HepG2 (cell line): ENCODE measurements at regions not wholly inside any gene's neighbourhood (a gene's known extent, or its start where the extent isn't known, plus 50 kb on each side); places are given as distances from the start of the nearest gene placed in this dataset.

Experiments
- ARID2 ChIP-seq: sonication (generic); formaldehyde crosslinking; IDR thresholded peaks from 2 replicates; pipeline ENCODE4 v1.8.1; 2022; ENCODE audit warnings: mild to moderate bottlenecking, missing genetic modification reagents, borderline replicate concordance
- ATAD3A ChIP-seq: sonication (generic); formaldehyde crosslinking; IDR thresholded peaks from 2 replicates; pipeline ENCODE4 v1.4.0; 2020; ENCODE audit warnings: missing genetic modification reagents
- CBX5 ChIP-seq: sonication (generic); formaldehyde crosslinking; IDR thresholded peaks from 2 replicates; pipeline ENCODE4 v1.4.0; 2020; ENCODE audit warnings: missing genetic modification reagents, borderline replicate concordance
- EHMT2 ChIP-seq: fragments of 200-600 bp; sonication (generic); IDR thresholded peaks from 2 replicates; pipeline ENCODE4 v1.7.0; 2017; ENCODE audit warnings: antibody characterized with exemption, low read depth, low read length, borderline replicate concordance
- FOXJ3 ChIP-seq: sonication (generic); formaldehyde crosslinking; IDR thresholded peaks from 2 replicates; pipeline ENCODE4 v1.4.0; 2020; ENCODE audit warnings: missing genetic modification reagents, mild to moderate bottlenecking, borderline replicate concordance
- KDM5B ChIP-seq: sonication (generic); formaldehyde crosslinking; IDR thresholded peaks from 2 replicates; pipeline ENCODE4 v1.4.0; 2020; ENCODE audit warnings: missing genetic modification reagents, mild to moderate bottlenecking, borderline replicate concordance
- MAF1 ChIP-seq: sonication (generic); formaldehyde crosslinking; IDR thresholded peaks from 2 replicates; pipeline ENCODE4 v1.5.0; 2020; ENCODE audit warnings: missing genetic modification reagents, borderline replicate concordance
- PRMT3 ChIP-seq: sonication (generic); formaldehyde crosslinking; IDR thresholded peaks from 2 replicates; pipeline ENCODE4 v1.8.1; 2022; ENCODE audit warnings: low read depth, mild to moderate bottlenecking, moderate library complexity, missing genetic modification reagents, borderline replicate concordance
- RAD21 ChIP-seq: fragments of 450-650 bp; formaldehyde crosslinking; IDR thresholded peaks from 2 replicates; pipeline ENCODE4 v1.5.0; 2020; ENCODE audit warnings: mild to moderate bottlenecking
- RCOR2 ChIP-seq: IDR thresholded peaks from 2 replicates; pipeline ENCODE4 v1.6.1; 2016; ENCODE audit warnings: missing biosample characterization, missing genetic modification reagents
- ZNF12 ChIP-seq: sonication (generic); formaldehyde crosslinking; IDR thresholded peaks from 2 replicates; pipeline ENCODE4 v1.5.0; 2020; ENCODE audit warnings: missing genetic modification reagents
- ZNF264 ChIP-seq: sonication (generic); formaldehyde crosslinking; IDR thresholded peaks from 2 replicates; pipeline ENCODE4 v1.4.0; 2020; ENCODE audit warnings: missing genetic modification reagents
- ZNF605 ChIP-seq: sonication (generic); formaldehyde crosslinking; IDR thresholded peaks from 2 replicates; pipeline ENCODE4 v1.8.0; 2022; ENCODE audit warnings: mild to moderate bottlenecking, missing genetic modification reagents
- ZSCAN30 ChIP-seq: sonication (generic); formaldehyde crosslinking; IDR thresholded peaks from 2 replicates; pipeline ENCODE4 v1.5.0; 2020; ENCODE audit warnings: mild to moderate bottlenecking, missing genetic modification reagents
- TF ChIP-seq, protein P1 (sequence below): sonication (generic); formaldehyde crosslinking; IDR thresholded peaks from 2 replicates; pipeline ENCODE4 v1.4.0; 2020; ENCODE audit warnings: missing genetic modification reagents
- TF ChIP-seq, protein P2 (sequence below): sonication (generic); formaldehyde crosslinking; IDR thresholded peaks from 2 replicates; pipeline ENCODE4 v1.4.0; 2020; ENCODE audit warnings: missing genetic modification reagents
- TF ChIP-seq, protein P3 (sequence below): sonication (generic); formaldehyde crosslinking; IDR thresholded peaks from 2 replicates; pipeline ENCODE4 v1.5.0; 2020; ENCODE audit warnings: mild to moderate bottlenecking, missing genetic modification reagents, borderline replicate concordance

- TF ChIP-seq, protein P1, sequence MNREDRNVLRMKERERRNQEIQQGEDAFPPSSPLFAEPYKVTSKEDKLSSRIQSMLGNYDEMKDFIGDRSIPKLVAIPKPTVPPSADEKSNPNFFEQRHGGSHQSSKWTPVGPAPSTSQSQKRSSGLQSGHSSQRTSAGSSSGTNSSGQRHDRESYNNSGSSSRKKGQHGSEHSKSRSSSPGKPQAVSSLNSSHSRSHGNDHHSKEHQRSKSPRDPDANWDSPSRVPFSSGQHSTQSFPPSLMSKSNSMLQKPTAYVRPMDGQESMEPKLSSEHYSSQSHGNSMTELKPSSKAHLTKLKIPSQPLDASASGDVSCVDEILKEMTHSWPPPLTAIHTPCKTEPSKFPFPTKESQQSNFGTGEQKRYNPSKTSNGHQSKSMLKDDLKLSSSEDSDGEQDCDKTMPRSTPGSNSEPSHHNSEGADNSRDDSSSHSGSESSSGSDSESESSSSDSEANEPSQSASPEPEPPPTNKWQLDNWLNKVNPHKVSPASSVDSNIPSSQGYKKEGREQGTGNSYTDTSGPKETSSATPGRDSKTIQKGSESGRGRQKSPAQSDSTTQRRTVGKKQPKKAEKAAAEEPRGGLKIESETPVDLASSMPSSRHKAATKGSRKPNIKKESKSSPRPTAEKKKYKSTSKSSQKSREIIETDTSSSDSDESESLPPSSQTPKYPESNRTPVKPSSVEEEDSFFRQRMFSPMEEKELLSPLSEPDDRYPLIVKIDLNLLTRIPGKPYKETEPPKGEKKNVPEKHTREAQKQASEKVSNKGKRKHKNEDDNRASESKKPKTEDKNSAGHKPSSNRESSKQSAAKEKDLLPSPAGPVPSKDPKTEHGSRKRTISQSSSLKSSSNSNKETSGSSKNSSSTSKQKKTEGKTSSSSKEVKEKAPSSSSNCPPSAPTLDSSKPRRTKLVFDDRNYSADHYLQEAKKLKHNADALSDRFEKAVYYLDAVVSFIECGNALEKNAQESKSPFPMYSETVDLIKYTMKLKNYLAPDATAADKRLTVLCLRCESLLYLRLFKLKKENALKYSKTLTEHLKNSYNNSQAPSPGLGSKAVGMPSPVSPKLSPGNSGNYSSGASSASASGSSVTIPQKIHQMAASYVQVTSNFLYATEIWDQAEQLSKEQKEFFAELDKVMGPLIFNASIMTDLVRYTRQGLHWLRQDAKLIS (CRISPR knock-in tag): no peak
- TF ChIP-seq ATAD3A (CRISPR knock-in tag): no peak
- TF ChIP-seq EHMT2: no peak
- TF ChIP-seq, protein P2, sequence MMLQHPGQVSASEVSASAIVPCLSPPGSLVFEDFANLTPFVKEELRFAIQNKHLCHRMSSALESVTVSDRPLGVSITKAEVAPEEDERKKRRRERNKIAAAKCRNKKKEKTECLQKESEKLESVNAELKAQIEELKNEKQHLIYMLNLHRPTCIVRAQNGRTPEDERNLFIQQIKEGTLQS (CRISPR knock-in tag): peak; percentile 94
- no peak for TF ChIP-seq ARID2
- TF ChIP-seq ZNF605: no peak
- no peak for TF ChIP-seq KDM5B
- no peak for TF ChIP-seq RAD21 (CRISPR knock-in tag)
- TF ChIP-seq MAF1: no peak
- TF ChIP-seq, protein P3, sequence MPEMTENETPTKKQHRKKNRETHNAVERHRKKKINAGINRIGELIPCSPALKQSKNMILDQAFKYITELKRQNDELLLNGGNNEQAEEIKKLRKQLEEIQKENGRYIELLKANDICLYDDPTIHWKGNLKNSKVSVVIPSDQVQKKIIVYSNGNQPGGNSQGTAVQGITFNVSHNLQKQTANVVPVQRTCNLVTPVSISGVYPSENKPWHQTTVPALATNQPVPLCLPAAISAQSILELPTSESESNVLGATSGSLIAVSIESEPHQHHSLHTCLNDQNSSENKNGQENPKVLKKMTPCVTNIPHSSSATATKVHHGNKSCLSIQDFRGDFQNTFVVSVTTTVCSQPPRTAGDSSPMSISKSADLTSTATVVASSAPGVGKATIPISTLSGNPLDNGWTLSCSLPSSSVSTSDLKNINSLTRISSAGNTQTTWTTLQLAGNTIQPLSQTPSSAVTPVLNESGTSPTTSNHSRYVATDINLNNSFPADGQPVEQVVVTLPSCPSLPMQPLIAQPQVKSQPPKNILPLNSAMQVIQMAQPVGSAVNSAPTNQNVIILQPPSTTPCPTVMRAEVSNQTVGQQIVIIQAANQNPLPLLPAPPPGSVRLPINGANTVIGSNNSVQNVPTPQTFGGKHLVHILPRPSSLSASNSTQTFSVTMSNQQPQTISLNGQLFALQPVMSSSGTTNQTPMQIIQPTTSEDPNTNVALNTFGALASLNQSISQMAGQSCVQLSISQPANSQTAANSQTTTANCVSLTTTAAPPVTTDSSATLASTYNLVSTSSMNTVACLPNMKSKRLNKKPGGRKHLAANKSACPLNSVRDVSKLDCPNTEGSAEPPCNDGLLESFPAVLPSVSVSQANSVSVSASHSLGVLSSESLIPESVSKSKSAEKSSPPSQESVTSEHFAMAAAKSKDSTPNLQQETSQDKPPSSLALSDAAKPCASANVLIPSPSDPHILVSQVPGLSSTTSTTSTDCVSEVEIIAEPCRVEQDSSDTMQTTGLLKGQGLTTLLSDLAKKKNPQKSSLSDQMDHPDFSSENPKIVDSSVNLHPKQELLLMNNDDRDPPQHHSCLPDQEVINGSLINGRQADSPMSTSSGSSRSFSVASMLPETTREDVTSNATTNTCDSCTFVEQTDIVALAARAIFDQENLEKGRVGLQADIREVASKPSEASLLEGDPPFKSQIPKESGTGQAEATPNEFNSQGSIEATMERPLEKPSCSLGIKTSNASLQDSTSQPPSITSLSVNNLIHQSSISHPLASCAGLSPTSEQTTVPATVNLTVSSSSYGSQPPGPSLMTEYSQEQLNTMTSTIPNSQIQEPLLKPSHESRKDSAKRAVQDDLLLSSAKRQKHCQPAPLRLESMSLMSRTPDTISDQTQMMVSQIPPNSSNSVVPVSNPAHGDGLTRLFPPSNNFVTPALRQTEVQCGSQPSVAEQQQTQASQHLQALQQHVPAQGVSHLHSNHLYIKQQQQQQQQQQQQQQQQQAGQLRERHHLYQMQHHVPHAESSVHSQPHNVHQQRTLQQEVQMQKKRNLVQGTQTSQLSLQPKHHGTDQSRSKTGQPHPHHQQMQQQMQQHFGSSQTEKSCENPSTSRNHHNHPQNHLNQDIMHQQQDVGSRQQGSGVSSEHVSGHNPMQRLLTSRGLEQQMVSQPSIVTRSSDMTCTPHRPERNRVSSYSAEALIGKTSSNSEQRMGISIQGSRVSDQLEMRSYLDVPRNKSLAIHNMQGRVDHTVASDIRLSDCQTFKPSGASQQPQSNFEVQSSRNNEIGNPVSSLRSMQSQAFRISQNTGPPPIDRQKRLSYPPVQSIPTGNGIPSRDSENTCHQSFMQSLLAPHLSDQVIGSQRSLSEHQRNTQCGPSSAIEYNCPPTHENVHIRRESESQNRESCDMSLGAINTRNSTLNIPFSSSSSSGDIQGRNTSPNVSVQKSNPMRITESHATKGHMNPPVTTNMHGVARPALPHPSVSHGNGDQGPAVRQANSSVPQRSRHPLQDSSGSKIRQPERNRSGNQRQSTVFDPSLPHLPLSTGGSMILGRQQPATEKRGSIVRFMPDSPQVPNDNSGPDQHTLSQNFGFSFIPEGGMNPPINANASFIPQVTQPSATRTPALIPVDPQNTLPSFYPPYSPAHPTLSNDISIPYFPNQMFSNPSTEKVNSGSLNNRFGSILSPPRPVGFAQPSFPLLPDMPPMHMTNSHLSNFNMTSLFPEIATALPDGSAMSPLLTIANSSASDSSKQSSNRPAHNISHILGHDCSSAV (CRISPR knock-in tag): no peak
- TF ChIP-seq FOXJ3 (CRISPR knock-in tag): no peak
- peak; percentile 58; the same call in 1 of the 2 replicates for TF ChIP-seq CBX5 (CRISPR knock-in tag)
- TF ChIP-seq PRMT3 (CRISPR knock-in tag): no peak
- TF ChIP-seq ZNF12 (CRISPR knock-in tag): peak; percentile 75; the same call in 1 of the 2 replicates
- no peak for TF ChIP-seq RCOR2 (CRISPR knock-in tag)
- no peak for TF ChIP-seq ZSCAN30 (CRISPR knock-in tag)
- TF ChIP-seq ZNF264 (CRISPR knock-in tag): no peak
Observed at GRCh38 chr14:32259368-32260013, 56.4 kb upstream of the RNU6-8 start (continued).
